ENCODE measurements at regions not wholly inside any gene's neighbourhood (a gene's known extent, or its start where the extent isn't known, plus 50 kb on each side); places are given as distances from the start of the nearest gene placed in this dataset.

- TF ChIP-seq CTCF (IDR thresholded peaks at IDR 0.05 in 2 of 3, conservative IDR thresholded peaks at IDR 0.05 in 1 of 3; ENCODE audit: borderline replicate concordance in 1 of 3, insufficient read depth in 1 of 3, low read depth in 2 of 3, low read length in 2 of 3) (no peak), RAD21 (IDR thresholded peaks at IDR 0.05; ENCODE audit: low read depth) (no peak), POLR2AphosphoS5 (IDR thresholded peaks at IDR 0.05; ENCODE audit: low read depth, low read length) (no peak), EZH2 (IDR thresholded peaks at IDR 0.05) (no peak), POLR2A (IDR thresholded peaks at IDR 0.05; ENCODE audit: borderline replicate concordance, extremely low read depth, insufficient read depth, insufficient read length) (no peak), ZBTB33 (IDR thresholded peaks at IDR 0.05; ENCODE audit: extremely low read depth, insufficient replicate concordance, low read length) (no peak), CEBPB (IDR thresholded peaks at IDR 0.05; ENCODE audit: low read depth) (no peak)
Measured at GRCh38 chr1:29538586-29538985, 302.3 kb downstream of the PTPRU start.

Measured in HCT116 (cell line).